TTC549 (cell line): ENCODE measurements at regions not wholly inside any gene's neighbourhood (a gene's known extent, or its start where the extent isn't known, plus 50 kb on each side); places are given as distances from the start of the nearest gene placed in this dataset.

ENCODE experiments used
- FAIRE-seq: peaks from 2 replicates; lab custom pipeline; 2012; peaks lifted over from hg19 to GRCh38; lab: Jason Lieb, UNC

DNA sequence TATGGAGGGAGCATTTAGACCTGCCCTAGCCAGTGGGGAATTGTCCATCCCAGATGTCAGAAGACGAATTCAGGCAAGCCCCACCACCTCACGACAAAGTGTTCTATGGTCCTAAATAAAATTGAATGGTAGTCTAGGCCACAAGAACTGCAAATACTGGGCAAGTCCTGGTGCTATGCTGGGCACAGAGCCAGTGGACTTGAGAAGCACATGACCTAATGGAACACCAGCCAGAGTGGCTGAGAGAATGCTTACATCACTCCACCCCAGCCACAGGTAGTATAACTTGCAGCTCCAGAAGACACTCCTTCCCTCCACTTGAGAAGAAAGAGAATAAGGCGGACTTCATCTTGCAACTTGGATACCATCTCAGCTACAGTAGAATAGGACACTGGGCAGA lies 567.3 kb upstream of the CXADR start:
- FAIRE-seq = no peak

DNA sequence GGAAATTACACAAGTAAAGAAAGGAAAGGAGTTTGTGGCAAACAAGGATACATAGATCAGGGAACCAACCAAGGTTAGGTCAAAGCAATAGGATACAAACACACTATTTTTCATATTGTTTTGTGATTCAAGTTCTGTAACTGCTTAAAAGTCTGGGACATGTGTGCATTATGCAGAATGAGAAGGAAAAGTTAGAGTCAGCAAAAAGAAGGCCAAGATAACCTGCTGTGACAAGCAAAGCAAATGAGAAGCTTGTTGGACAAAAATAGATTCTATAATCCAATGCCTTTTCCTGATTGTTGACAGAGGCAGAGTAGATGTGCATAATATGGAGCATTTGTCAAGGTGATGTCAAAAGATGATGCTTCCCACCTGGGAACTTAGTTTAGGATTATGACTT lies 556.0 kb upstream of the CXADR start:
- no peak for FAIRE-seq

DNA sequence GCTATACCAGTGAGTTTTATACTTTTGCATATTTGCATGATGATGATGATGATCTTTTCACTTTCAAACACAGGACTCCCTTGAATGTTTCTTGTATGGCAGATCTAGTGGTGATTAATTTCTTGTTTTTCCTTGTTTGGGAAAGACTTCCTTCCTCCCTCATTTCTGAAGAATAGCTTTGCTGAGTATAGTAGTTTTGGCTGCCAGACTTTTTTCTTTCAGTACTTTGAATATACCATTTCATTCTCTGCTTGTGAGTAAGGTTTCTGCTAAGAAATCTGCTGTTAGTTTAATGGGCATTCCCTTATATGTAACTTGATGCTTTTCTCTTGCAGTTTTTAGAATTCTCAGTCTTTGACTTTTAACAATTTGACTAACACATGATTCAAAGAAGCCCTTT lies 547.4 kb upstream of the CXADR start:
- FAIRE-seq = no peak

DNA sequence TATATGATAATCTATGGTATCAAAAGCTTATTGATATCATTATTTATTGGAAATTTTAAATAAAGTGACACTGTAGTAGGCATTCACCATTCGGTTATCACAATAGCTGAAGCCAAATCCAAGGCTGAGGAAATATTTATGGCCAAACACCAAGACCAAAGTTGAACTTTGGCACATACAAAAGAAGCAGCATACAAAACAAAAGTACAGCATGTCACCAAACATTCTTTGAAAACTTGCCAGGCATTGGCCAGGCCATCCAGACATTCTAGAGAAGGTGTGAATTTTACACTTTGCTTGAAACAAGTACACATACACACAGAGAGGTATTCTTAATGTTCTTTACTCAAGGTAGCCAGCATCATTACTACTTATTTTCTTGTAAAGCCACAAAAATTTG lies 544.4 kb upstream of the CXADR start:
- no peak for FAIRE-seq

DNA sequence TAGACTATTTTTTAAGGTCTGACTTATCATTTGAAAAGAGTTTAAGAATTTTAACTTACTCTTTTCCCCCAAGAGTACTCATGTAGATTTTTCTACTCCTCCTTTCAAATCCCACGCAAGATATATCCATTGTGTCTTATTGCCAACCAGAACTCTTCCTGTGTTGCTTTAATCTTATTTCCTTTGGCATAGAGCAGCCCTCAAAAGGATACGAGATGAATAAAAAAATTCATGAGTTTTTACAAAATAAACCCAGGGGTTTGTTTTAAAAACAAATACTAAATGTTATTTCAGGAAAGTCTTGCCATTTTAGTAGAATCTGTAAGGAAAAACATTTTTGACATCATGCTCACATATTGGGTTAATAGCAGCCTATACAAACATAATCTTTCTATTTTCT lies 543.2 kb upstream of the CXADR start:
- no peak for FAIRE-seq

DNA sequence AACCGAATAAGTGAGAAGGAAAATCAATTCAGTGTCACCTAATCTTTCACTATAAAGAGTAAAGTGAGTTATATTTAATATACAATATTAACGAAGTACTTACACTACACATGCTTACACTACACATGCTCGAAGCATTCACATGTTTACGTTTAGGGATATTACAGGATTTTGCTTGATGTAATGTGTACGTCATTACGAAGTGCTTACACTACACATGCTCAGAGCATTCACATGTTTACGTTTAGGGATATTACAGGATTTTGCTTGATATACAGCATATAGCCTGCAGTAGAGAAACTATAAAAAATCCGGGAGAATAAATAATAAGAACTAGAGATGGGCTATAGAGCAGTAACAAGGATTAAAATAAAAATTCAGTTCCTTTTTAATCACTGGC lies 538.8 kb upstream of the CXADR start:
- no peak for FAIRE-seq

DNA sequence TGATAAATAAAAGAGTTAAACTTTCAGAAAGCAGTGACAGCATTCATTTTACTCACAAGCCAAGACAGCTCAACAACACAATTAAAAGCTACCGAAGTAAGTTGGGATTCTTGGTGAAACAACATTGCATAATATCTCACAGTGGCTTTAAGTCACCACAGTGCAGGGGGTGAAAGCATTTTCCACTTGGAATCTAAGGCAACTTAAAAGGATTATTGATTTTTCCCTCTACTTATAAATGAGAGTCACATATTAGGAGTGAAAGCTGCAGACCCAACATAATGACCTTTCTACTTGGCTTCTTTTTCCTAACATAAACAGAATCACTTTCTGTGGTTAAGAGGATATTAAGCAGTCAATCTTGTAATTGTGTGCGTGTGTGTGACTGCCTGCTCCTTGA lies 536.6 kb upstream of the CXADR start:
- no peak for FAIRE-seq

DNA sequence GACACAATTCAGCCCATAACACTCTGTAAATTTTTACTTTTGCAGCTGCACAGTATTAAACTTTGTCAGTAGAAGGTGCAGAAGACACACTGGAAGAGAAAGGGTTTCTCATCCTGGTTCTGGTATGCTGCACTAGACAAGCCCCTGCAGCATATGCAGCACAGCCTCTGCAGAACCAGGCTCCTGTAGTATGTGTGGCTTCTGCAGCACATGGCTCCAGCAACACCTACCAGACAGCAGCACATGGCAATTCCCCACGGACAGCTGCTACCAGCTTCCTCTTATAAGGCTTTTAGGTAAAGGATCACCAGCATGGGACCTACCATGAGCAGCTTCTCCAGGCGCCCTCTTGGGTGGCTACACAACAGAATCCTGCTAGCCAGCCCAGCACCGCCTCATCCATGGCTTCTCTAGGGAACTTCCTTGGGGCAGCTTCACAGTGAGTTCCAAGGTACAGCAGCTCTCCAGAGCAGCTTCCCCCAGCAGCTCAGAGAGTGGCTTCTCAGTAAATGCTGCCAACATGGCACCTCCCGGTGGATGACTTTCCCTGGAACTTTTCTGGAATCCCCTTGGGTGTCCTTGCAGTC lies 534.4 kb upstream of the CXADR start:
- no peak for FAIRE-seq

DNA sequence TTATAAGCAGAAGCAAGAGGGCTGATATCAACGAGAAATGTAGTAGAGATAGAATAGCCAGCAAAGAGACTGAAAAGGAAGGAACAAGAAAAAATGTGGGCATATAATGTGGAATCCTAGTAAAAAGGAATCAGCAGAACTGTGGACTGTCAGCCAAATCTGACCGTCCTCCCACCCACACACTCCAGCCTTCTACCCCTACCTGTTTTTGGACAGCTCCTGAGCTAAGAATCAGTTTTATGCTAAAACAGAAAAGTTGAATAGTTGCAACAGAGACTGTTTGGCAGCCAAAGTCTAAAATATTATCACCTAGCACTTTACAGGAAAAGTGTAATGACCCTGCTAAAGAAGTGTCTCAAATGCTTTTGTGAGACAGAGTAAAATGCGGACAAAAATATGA lies 533.3 kb upstream of the CXADR start:
- FAIRE-seq = no peak

DNA sequence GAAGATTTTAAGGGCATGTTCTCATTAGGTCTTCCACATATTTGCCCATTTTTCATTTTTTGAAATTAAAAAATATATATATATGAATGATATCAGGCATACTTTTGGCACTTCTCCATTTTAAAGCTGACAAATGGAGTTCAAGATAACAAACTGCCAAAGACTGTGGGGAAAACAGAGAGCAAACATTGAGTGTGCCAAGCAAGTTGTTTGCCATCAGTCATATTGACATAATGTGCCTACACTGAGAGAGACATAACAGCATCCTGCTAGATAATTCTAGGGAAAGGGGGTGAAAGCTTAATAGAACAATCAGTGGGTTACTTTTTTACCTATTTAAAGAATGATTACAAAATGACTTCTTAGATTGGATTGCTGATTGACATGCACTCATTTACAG lies 529.4 kb upstream of the CXADR start:
- FAIRE-seq = no peak

DNA sequence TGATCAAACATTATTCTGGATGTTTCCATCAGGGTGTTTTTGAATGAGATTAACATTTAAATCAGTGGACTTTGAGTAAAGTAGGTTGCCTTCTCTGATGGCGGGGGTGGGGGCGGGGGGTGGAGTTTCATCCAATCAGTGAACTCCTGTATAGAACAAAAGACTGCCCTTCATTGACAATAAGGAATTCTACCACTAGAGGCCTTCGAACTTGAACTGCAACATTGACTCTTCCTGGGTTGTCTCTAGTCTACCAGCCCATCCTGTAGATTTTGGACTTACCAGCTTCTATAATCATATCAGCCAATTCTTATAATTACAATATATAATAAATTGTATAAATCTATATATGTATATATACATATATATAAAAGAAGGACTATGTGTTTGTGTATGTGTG lies 520.4 kb upstream of the CXADR start:
- no peak for FAIRE-seq

DNA sequence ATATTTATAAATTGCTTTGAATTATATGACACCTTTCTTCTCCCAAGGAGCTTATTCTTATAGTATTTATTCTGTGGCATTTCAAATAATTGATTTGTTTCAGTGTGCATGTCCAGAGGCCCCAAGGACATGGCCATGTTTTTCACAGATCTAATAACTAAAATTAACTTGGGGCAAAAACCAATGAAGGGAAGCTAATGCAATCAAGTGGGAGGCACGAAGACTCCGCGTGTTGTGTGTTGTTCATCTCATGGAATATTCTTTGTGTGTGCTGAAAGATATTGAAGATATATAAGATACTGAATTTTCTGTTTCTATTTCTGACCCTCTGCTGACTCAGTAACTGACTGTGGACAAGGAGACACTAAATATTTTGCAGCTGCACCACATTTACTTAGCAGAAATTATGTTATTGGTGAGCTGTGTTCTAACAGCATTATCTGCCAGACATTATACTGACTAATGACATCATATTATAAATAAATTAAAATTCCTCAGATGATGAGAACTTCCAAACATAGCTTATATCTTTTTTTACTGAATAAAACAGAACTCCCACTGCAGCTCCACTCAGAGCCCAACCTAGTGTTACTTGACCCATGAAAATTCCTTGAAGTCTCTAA lies 519.3 kb upstream of the CXADR start:
- no peak for FAIRE-seq

DNA sequence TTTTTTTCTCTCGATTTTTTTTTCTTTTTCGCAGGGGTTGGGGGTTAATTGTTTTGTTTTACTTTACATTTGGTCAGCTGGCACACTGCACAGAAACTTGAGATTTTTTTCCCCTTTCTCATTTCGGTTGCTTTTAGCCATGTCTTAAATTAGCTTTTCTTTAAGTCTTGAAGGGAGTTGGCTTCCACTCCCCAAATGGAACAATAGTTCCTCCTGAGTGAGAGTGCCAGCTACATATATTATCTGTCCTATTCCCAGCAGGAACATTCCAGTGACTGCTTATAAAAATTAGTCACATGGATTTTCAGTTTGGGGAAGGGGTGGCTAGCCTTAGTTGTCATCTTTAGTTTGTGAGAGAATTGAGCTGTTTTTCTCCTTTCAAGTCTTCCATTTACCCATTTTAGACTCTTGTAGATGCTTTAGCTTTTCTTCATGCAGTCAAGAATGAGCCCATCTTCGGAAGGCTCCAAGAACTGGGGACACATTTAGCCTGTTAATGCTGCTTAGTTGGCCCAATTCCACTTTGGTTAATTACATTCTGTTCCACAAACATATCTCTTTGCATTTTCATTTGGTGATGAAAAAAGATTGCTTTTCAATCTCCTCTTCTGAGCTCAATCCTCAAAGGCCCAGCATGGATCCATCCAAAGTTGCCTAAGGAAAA lies 510.1 kb upstream of the CXADR start:
- peak; percentile 31 for FAIRE-seq

DNA sequence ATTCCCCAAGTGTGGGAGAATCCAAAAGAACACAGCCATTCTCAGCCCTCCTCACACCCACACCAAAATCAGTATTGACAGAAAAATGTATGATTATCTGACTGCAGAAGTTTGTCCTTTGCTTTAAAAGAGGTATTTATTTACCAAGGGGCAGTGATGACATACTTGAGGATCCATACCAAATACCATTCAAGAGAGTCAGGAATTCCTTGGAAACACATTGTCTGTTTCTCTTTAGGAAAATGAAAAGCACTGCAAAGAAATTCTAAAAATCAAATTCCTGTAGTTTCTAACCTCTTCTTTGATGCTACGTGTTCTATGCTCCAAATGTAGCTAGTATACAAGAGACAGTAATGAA lies 509.6 kb upstream of the CXADR start:
- no peak for FAIRE-seq

DNA sequence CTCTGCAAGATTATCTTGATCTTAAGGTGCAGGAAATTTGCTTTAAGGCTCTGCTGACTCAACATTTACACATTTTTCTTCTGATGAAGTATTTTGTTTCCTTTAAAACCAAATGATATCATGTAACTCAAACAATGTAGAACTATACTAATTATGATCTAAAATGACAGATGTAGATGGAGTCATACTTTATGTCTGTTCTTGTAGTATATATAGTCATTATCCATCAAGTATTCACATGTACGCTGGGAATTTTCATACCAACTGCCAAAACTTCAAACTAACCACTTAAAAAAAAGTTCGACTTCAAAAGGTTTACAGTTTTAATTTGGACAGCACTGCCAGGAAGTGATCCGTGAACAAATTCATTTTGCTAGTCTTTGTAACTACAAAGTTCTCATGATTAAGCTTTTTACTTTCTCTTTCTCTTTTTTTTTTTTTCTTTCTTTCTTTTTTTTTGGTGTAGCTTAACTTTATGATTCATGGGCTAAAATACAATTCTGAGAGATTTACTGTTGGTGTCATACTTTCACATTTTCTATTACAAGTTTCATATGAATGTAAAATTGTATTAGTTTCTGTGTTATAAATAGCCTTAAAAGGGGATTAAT lies 509.0 kb upstream of the CXADR start:
- FAIRE-seq = peak; percentile 31

DNA sequence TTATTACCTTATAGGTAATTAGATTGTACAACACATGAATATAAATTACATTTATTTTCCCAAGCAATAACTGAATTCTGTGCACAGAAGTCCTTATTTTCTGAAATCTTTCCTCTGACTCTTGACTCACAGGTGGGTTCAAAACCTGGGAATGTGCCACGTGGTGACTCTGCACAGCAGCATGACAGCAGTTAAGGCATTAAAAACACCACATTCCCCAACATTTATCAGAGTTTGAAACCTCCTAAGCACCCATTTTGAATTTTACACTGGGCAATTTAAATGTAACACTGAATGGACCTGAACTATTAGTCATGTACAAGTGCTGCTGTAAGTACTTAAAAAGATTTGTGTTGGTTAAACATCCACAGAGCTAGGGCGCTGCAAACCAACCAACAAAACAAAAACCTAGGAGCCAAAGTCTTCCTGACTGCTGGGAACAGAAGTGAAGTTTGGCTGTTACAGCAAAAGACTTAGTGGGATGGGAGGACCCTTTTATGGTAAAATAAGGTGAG lies 480.6 kb upstream of the CXADR start:
- no peak for FAIRE-seq

DNA sequence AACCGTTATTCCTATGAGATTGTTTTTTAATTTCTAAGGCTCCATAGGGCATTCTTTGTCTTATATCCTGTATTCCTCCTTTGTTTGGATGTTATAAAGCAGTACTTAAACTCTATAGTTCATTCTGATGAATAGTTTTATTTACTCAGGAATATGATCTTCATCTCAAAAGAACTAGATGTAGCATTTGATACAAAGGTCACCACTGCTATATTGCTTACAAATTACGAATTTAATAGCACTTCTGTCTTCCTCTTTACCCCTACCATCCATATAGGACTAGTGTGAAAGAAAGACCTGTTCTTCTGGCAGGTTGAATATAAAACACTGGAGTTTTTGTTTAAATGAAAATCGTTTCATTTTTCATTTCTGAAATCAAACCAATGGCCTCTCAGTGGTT lies 468.1 kb upstream of the CXADR start:
- FAIRE-seq = no peak

DNA sequence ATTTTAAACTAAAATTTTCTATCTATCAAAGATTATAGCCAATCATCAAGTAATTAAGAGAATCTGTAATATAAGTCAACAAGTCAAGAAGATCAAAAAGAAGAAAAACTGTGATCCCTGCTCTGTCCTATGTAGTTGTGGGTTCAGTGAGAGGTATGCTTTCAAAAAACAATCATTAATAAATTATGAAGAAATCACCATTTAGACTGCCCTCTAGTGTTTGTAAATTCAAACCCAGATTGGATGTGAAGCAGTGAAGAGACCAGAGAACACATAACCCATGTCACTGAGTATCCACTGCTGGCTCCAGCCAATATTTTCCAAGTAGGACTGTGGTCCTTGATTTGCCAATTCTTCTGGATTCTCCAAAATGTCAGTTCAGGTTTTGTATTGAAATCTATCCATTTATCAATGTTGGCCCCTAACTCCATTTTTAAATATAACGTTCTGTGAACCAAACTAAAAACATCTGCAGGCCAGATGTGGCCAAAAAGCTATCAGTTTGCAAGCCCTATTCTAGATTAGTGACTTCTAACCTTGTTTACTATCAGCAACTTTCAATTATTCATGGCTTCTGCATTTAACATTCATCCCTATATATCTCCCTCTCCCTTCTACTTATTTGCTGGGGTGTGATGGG lies 467.5 kb upstream of the CXADR start:
- FAIRE-seq = peak; percentile 84

DNA sequence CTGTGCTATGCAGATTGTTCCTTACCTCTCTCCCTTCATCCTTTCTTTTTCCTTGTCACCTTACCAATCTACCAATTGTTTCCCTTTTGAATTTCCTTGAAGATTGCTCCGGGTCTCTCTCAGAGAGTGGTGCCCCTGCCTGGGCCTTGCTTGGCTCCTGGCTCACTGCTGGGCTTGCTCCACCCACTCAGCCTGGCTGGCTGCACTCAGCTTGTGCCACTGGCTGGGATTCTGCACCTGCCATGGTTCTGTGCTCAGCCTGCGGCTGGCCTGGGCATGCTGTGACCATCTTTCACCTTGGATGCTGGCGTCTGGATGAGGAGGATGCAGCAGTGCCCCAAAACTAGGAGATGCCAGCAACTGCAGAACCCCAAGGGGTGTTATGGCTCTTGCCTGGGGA lies 463.9 kb upstream of the CXADR start:
- FAIRE-seq = no peak

DNA sequence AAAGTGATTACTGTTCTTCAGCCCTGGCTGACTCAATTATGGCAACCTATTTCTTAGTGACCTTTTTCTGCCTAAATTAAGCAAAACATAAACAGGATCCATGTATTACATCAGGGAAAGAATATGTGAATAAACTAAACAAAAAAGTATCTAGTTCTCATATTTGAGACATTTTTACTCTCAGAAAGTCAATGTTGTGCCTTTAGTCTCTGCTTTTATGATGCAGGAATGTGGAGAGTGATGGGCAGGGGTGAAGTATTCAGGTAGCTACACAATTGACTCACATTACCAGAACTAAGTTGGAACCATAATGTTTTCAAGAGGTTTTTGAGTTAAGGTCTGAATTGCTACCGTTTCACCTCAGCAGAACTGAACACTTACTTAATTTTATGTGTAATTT lies 462.7 kb upstream of the CXADR start:
- FAIRE-seq = no peak

DNA sequence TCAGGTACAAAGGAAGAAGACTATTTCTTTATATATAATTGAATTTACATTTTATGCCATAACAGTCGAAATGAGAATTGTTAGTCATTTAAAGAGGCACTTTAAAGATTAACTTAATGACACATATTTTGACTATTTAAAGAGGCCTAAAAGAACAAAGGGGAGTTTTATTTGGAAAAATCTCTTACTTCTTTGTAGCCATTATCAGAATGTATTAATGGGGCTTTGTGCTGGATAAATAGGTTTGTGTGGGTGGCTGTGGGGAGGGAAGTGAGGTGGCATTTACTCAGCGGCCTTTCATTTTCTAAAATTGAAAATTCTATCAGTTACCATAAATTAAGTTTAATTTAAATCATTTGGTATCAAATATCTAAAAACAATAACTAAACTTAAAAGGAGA lies 462.2 kb upstream of the CXADR start:
- FAIRE-seq = no peak

DNA sequence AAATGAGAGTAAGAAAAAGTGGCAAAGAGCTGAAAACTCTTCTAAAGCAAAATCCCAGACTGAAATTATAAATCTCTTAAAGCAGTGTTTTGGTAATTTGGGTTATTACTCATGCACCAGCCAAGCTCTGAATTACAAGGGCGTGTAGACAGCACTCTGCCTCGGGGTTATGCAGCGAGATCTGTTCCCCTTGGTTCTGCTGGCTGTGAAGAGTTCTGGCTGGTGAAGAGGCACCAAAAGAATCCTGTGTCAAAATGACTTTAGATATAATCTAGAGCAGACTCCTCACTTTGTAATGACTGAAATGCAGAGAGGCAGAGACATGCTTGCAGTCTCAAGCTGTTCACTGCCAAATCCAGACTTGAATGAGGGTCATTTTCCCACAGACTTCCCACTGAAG lies 461.8 kb upstream of the CXADR start:
- no peak for FAIRE-seq

DNA sequence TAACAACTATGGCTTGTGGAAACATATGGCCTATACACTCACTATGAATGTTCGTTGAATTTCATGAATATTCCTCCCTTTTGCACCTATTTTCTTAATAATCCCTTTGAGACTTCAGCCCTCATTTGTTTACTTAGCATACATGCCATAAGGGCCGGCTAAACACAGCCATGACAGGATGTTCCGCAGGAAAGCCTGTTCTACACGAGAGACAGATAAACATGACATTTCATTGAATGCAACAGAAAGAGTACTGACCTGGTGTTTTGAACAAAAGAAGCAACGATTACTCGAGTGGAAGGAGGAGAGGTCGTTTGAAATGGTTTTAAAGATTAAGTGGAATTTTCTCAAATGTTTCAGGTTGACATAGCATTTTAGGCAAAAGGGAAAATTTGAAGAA lies 459.5 kb upstream of the CXADR start:
- FAIRE-seq = no peak
